Stimulated activated CD8-positive, alpha-beta memory T cell treated with anti-CD3 and anti-CD28 coated beads, Interleukin-4, amount 100 ng/mL, for 48 hours (primary cell): ENCODE measurements at regions not wholly inside any gene's neighbourhood (a gene's known extent, or its start where the extent isn't known, plus 50 kb on each side); places are given as distances from the start of the nearest gene placed in this dataset.

Experiments used
- DNase-seq: peaks from one replicate; pipeline ENCODE4 v3.0.0-alpha.2; 2020

DNA sequence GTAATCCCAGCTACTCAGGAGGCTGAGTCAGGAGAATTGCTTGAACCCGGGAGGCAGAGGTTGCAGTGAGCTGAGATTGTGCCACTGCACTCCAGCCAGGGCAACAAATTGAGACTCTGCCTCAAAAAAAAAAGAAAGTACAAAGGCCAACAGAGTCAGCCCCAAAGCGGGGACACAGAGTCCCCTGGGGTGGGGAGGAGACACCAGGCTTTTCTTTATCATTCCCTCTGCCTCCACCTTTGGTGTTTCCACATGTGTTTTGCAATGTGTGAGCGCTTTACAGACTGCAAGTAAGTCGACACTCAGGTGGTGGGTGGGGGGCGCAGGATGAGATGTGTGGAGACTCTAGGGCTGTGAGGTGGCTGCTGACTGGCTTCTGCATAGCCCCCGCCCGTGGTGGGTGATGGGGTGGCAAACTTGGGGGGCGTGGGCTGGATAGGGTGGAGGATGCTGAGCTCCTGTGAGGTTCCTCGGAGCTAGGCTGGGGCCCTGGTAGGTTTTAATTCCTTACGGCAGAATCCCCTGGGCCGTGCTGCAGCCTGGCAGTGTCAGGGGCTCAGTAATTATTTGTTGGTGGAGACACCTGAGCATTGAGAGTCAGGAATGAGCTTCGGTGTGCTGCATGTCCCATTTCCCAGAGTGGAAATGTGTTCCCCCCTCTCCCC lies 177.2 kb downstream of the CTTN start:
- DNase-seq: no peak

DNA sequence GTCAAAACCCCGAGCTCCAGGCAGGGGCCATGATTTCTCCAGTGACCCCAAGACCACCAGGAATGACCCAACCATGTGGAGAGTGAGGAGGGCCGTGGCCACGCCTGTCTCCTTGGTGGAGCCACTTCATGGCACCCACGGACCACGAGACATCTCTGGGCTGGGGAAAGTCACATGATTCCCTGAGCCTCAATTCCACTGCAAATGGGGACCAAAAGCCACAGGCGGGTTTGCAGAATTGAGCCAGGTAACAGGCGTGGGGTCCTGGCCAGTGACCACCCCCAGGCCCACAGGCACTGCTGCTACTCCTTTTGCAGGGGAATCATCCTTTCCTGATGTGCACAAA lies 178.9 kb downstream of the CTTN start:
- DNase-seq: no peak

DNA sequence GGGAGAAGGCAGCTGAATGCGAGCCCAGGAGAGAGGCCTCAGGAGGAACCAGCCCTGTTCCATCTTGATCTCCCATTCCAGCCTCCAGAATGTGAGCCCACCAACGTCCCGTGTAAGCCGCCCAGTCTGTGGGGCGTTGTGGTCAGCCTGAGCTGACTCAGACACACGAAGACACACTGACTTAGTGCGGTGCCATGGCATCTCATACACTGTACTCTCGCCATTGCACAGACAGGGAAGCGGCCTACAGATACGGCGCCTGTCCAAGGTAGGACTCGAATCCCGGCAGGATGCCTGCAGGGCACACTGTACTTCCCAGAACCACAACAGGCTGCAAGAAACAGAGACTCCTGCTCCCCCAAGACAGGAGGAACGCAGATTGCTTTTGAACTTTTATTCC lies 179.6 kb downstream of the CTTN start:
- DNase-seq: no peak

DNA sequence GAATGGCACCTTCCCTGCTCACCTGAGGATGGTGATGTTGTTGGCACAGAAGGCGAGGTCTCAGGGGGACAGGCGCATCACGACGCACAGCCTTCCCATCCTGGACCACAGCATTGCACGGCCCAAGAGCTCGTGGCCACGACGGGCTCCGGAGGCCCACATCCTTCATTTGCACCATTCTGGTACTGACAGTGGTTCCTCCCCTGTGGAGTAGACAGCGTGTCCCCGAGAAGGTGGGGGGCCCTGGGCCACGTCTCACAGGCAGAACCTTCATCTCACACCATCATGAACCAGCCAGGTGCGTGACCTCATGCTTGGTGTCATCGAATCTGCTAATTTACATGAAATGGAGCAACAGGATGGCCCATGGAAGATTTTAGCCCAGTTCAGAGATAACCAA lies 180.0 kb downstream of the CTTN start:
- DNase-seq: no peak

DNA sequence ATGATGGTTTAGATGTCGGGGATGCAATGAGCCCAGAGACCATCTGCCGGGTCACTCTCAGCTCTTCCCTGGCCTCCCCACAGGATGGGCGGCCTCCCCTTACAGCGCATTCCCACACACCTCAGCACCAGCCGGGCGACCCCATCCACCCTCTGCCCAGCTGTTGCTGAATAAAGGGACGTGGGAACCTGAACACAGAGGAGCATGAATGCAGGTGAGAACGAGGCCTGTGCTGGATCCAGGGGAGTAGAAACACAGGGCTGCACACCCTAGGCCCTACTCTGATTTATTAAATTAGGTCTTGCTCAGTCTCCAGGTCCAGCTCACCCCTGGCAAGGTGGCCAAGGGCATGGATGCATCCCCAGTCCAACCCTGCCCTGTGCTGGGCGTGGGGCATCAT lies 180.5 kb downstream of the CTTN start:
- DNase-seq: no peak

DNA sequence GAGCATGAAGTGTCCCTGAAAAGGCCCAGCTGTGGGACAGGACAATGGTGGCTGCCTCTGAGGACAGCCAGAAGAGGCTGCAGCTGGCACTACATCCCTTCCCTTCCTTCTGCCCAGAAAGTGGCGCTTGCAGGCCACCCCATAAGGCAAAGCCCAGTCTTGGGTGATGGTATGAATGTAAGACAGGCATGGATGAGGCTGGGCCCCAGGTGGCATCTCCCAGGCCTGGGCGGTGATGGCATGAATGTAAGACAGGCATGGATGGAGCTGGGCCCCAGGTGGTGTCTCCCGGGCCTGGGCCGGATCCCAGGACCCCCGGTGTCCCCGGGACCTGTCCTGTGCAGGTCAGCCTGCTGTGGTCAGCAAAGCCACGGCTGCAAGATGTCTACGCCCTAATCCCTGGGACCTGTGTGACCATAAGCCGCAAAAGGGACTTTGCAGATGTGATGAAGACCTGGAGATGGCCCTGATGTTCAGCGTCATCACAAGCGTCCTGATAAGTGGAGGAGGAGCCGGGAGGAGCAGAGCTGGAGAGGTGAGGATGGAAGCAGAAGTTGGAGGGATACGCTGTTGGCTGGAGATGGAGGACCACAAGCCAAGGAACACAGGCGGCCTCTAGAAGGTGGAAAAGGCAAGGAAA lies 181.1 kb downstream of the CTTN start:
- DNase-seq: no peak

DNA sequence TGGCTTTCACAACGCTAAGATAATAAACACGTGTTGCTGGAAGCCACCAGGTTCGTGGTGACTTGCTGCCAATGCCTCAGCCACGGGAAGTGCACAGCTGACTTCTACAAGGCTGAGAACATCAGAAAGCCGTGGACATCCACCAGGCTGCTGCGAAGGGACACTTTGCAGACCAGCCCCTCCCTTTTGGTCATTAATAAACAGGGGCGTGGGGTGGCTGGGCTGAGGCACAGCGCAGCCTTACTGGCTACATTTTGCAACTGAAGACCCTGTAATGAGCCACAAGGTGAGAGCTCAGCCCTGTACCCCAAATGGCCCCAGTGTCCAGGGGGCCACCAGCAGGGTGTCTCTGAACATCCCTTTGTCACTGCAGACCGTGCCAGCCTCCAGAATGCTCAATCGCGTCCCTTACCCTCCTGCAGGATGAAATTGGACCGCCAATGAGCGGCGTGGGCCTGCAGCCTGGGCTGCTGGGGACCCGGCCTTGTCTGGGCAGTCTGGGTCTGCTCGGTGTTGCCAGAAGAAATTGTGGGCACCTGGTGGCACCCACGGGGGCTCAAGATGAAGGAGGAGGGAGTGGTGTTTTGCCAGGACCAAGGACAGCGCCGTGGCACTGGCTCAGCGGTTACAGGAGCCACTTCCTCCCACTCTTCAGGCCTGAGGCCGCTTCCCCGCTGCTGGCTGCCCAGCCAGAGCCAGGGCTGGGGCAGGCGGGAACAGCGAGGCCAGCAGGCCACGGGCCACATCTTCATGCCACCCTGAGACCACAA lies 181.9 kb downstream of the CTTN start:
- no peak for DNase-seq

DNA sequence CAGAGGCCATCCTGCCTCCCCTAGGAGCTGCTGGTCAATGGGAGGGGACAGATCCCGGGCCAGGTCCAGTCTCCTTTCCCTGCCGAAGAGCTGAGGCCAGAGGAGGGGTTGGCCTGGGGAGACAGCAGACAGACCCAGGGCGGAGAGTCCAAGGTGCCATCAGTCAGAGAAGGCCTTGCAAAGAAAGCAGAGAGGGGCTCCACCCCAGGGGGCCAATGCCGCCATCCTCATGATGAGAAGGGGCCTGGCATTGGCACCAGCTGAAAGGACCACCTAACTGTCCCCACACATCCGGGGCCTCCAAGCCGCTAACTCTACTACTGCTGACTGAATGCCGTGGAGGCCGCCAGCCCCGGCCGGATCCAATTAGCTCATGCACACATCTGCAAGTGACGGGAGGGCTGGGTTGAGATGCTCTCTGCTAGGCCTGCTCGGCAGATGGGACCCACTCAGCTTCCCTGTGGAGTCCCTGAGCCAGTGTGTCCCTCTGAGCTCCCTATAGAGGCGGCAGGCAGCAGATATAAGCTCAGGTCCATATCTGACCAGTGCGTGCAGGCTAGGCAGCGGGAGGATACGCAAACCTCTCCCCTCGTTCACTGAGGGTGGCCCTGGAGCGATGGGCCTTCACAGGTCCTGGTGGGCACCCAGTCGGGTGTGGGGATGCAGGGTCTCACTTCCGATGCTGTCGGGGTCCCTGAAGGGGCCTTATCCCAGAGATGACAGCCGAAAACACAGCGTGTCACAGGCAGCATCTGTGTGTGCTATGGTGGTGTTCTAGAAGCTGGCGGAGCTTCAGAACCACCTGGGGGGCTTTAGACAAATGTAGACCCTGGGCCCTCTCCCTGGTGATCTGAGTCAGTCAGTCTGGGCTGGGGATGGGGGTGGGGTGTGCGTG lies 183.9 kb downstream of the CTTN start:
- DNase-seq: no peak

DNA sequence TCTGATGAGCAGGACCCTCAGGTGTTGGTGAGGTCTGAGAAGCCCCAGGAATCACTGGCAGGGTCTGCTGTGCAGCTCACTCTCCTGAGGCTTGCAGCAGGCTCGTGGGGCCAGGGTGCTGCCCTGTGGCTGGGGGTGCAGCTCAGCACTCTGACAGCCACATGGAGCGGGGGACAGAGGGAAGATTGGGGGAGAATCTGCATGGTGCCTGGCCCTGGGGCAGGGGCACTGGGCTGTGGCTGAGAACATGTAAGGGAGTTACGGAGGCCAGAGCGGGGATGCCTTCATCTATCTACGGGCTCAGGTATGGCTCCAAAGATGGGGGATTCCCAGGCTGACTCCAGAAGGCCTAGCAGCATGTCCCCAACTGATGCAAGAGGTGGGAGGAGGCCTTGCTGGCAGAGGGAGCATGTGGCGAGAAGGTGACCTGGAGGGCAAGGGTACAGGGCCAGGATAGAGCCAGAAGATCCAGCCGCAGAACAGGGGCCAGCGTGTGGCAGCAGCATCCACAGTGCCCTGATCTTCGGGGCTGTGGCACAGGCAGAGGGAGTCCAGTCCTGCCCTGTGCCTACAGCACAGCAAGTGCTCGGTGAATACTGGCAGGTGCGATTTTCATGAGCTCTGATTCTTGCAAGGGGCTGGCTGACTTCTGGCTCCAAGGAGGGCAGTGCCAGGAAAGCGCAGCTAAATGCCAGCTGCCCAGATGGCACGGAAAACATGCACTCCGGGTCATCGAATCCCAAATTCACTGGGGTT lies 184.7 kb downstream of the CTTN start:
- no peak for DNase-seq

DNA sequence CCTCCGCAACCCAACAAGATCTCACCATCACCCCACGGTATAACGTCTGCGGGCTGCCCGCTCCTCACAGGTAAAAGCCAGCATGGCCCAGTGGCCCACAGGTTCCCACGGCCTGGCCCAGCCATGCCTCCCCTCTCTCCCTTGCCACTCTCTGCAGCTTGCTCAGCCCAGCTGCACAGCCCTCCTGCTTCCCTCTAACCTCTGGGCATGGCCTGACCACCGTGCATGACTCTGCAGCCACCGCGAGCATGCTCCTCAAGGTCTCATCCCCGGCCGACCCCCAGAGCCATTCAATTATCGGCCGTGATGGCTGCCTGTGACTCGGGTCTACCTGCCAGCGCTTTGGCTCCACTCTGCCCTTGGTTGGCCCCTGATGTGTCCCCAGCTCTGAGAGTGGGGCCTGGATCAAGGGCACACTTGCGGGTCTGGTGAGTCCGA lies 185.5 kb downstream of the CTTN start:
- DNase-seq: no peak

DNA sequence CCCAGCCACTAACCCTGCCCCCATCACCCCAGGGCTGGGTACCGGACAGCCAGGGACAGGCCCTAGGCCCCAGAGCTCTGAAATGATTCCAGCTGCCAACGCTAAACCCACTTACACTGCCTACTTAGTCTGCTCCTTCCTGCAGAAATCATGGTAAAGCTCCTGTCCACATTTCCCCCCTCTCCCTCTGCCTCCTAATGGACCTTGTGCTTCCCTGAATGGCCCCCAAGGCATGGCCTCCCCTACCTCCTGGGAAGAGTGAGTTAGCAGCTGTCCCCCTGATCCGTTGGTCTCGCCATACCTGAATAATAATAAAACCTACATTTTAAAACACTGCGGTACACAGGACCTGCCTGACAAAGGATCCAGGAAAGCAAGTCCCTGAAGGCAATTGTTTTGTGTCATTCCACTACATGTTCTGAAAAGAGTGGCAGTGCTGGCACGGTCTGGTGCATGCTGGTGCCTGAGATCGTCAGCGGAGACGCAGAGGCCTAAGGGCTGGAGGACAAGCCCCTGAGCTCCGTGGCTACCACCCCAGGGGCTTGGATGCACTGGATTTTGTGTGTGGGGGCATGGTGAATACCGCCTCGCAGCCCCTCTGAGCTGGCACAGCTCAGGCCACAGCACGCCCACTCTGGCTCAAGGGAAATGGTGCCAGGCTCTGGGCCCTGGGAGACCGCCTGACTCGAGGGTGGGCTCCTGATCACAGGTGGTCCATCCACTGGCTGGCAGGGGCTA lies 186.3 kb downstream of the CTTN start:
- DNase-seq: no peak

DNA sequence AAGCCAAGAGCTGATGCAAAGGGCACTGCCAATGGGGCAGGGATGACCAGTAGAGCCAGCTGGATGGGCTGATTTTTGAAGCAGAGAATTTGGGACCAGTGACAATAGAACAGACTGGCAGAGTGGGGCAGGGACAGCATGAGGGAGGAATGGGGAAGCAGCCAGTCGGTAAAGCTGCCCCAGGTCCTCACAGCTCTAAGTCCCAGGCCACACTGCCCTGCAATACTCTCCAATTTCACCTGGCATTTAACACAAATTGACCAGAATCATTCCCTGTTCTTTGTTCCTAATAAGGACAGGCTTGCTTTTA lies 186.9 kb downstream of the CTTN start:
- DNase-seq: no peak

DNA sequence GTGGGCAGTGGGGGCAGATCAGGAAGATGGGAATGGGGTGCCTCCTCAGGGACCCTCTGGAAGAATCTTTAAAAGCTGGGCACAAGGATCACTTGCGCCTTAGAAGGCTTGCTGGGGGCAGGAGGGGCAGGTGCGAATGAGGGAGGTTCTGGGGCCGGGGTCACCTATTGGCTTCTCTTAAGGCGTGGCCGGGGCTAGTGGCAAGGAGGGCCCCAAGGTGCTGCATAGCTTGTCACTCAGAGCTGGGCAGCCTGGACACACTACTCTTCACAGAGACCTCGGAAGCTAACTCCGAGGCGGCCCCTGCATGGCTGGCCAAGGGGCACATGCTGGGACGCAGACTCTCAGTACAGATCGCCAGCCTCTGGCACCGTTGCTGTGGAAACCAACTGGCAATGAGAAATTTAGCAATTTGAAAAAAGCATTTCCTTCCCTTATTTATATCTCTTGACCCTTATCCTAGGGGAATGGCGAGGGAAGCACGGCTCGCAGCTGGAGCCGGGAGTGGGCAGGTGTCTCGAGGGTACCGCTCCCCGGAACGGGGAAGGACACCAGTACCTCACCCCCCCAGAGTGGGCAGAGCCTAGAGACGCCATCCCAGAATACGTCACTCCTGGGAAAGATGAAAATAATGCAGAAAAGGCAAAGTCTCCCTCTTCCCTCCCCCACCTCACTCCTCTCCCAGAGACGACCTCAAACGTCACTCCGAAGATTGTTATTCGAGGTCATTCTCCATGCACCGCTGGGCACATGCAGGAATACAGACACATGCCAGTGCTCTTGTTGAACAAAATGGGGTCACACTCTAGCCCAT lies 188.1 kb downstream of the CTTN start:
- DNase-seq: no peak

DNA sequence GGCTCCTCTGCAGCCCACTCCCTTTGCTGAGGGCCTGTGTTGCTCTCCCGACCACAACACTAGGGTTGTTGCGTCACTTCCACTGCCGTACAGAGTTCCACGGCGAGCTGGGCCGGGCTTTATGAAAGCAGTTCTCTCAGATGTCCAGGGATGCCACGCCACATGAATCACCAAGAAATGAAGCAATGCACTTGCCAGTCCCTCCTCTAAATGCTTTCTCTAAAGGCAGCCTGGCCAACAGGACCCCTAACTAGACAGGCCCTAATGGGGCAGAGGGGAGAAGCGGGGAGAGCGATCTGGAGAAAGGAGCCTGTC lies 188.7 kb downstream of the CTTN start:
- no peak for DNase-seq

DNA sequence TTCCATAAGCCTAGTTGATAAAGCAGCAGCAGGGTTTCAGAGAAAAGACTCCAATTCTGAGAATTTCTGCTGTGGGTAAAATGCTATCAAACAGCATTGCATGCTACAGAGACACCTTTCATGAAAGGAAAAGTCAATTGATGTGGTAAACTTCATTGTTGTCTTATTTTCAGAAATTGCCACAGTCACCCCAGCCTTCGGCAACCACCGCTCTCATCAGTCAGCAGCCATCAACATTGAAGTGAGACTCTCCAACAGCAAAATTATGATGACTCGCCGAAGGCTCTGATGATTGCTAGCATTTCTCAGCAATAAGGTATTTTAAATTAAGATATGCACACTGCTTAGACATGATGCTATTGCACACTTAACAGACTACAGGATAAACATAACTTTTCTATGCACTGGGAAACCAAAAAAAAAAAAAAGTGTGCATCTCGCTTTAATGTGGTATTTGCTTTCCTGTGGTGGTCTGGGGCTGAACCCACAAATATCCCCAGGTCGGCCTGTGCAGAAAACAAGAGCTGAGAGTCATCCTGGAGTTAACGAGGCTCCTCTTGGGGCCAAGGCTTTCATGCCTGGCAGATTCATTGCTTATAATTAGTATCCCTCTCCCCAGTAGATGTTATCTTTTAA lies 192.1 kb downstream of the CTTN start:
- DNase-seq: no peak

DNA sequence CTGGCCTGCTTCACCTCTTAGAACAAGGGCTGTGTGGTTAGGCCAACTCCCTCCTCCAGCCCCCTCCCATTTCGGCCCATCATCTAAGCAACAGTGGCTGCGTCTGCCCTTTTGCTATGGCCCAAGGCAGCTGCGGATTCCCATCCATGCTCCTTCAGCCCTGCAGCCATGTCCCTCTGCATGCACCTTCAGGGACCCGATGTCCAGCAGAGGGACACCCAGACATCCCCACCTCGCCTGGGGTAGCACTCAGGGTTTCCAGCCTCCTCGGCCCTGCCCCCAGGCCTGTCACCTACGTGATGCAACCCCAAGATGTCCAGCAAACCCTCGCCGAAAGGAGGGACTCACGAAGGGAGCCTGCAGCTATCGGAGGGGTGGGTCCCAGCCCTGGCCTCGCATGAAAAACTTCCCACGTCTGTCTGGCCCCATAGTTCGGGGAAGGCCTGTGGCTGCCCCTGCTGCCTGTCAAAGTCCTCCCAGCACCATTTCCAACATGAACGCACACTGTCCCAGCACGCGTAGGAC lies 194.4 kb downstream of the CTTN start:
- no peak for DNase-seq

DNA sequence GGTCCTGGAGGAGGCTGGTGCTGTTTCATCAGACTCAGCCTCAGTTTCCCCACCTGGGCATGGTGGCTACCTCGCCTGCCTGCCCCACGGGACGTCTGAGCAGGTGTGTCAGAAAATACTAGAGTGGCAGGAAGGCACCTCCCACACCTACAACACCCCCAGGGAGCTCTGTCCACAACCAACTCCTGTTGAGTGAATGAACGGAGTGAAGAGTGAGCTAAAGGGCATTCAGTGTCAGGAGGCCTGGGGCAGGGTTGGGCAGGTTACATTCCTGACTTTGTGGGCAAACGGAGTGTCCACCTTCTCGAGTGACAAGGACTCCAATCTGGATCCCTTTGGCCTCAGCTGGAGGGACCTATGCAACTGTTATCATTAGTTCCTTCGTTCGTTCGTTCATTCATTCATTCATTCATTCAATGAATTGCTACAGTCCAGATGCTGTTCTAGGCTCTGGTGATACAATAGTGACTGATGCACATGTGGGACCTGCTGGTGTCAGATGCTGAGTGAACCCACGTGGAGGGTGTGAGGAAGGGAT lies 195.2 kb downstream of the CTTN start:
- no peak for DNase-seq

DNA sequence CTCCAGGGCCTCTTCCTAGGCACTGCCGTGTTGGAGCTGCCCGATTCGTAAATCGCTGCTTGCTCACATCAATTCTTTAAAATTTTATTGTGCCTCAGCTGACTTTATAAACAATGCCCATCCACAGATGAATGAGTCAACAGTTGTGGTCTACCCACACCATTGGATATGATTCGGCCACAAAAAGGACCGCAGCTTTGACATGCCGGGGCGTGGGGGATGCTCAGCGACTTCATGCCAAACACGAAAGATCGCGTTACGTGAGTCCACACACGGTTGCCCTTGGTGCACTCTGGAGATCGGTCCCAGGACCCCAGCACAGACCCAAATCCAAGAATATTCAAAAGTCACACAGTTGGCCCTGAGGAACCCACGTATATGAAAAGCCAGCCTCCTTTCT lies 195.7 kb downstream of the CTTN start:
- no peak for DNase-seq

DNA sequence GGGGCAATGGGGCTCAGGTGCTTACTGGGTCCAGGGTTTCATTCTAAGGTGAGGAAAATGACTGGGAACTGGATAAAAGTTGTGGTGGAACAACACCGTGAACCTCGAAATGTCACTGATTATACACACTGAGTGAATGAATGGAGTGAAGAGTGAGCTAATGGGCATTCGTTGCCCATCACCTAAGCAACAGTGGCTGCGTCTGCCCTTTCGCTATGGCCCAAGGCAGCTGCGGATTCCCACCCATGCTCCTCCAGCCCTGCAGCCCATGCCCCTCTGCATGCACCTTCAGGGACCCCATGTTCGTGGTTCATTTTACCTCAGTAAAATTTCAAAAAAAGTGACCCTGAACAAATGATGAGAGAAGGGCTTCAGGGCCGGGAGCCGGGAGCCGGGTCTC lies 196.3 kb downstream of the CTTN start:
- DNase-seq: no peak

DNA sequence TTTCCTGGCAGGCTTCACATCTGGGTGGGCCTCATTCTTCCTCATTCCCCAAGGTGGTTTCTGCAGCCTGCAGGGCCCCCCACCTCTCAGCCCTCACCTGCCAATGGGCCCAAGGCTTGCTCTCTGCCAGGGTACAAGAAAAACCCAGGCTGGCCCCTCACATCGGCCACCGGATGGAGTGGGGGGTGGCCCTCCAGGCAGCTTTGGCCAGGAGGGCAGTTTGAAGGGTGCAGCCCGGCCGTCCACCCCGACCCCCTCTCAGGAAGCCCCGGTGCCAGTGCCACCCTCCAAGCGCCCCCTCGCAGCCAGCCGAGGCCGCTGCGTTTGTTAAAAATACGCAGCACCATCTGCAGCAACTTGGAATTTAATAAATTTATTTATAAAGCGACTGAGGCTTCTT lies 196.7 kb downstream of the CTTN start:
- DNase-seq: no peak
